ENCODE measurements at regions not wholly inside any gene's neighbourhood (a gene's known extent, or its start where the extent isn't known, plus 50 kb on each side); places are given as distances from the start of the nearest gene placed in this dataset.

DNA sequence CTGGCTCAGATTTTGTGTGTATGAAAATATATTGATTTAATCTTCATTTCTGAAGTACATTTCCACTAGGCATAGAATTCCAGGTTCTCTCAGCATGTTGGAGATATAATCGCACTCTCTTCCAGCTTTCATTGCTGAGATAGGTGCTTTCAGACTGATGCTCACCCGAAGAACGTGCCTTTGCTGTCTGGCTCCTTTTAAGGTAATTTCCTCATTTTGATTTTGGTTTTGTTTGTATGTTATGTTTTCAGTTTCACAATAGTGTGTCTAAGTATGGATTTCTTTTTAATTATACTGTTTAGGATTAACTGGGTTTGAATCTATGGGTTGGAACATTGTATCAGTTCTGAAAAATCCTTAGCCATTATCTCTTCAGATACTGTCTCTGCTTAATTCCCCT, 132.0 kb upstream of the NFIB start:
- no peak for TF ChIP-seq POLR2A (IDR thresholded peaks at IDR 0.05)
- TF ChIP-seq, protein P1, sequence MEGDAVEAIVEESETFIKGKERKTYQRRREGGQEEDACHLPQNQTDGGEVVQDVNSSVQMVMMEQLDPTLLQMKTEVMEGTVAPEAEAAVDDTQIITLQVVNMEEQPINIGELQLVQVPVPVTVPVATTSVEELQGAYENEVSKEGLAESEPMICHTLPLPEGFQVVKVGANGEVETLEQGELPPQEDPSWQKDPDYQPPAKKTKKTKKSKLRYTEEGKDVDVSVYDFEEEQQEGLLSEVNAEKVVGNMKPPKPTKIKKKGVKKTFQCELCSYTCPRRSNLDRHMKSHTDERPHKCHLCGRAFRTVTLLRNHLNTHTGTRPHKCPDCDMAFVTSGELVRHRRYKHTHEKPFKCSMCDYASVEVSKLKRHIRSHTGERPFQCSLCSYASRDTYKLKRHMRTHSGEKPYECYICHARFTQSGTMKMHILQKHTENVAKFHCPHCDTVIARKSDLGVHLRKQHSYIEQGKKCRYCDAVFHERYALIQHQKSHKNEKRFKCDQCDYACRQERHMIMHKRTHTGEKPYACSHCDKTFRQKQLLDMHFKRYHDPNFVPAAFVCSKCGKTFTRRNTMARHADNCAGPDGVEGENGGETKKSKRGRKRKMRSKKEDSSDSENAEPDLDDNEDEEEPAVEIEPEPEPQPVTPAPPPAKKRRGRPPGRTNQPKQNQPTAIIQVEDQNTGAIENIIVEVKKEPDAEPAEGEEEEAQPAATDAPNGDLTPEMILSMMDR (IDR thresholded peaks at IDR 0.05): no peak
